BE2C (cell line): ENCODE measurements at regions not wholly inside any gene's neighbourhood (a gene's known extent, or its start where the extent isn't known, plus 50 kb on each side); places are given as distances from the start of the nearest gene placed in this dataset.

Experiments
- DNase-seq: peaks from one replicate; pipeline ENCODE4 v3.0.0-alpha.2; 2020
- H3K27me3 ChIP-seq: fragments of 250-450 bp; sonication (Bioruptor Pico); 2 replicates; pipeline ENCODE4 v1.5.1; 2020; ENCODE audit warnings: mild to moderate bottlenecking
- H3K36me3 ChIP-seq: fragments of 250-450 bp; sonication (Bioruptor Pico); 2 replicates; pipeline ENCODE4 v1.5.1; 2020; ENCODE audit warnings: mild to moderate bottlenecking
- H3K4me1 ChIP-seq: fragments of 250-450 bp; sonication (Bioruptor Pico); 2 replicates; pipeline ENCODE4 v1.5.1; 2020
- H3K4me3 ChIP-seq: 2 replicates; pipeline ENCODE4 v1.5.1; 2011; ENCODE audit warnings: low read depth, low read length
- H3K9me3 ChIP-seq: fragments of 250-450 bp; sonication (Bioruptor Pico); 2 replicates; pipeline ENCODE4 v1.5.1; 2020
- TF ChIP-seq, protein P1 (sequence below): IDR thresholded peaks from 2 replicates; pipeline ENCODE4 v1.5.1; 2012; ENCODE audit warnings: mild to moderate bottlenecking, low read depth, low read length

DNA sequence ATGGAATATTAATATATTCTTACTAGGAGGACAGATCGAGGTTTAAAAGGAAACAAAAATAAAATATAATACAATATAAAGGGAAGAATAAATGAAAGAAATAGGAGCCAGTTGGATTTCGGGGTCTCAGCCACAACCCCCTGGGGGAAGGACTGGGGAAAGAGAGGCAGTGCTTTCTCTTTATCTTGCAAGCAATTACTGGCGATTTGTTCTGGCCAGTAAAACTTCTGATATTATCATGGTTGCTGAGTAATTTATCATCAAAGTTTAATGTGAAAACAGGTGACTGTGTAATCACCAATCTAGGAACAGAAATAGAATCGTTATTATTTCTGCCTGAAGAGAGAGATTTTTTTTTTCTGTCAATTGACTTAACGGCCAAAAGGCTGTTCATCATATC, 917.7 kb upstream of the CELF4 start:
- DNase-seq: no peak
- Histone ChIP-seq H3K4me1 (no peaks in the 10 kb centered on the region), H3K36me3 (no peaks in the 10 kb centered on the region), H3K9me3 (no peaks in the 10 kb centered on the region), H3K4me3 (no peak overlapping the region), H3K27me3 (no peaks in the 10 kb centered on the region)
- TF ChIP-seq, protein P1, sequence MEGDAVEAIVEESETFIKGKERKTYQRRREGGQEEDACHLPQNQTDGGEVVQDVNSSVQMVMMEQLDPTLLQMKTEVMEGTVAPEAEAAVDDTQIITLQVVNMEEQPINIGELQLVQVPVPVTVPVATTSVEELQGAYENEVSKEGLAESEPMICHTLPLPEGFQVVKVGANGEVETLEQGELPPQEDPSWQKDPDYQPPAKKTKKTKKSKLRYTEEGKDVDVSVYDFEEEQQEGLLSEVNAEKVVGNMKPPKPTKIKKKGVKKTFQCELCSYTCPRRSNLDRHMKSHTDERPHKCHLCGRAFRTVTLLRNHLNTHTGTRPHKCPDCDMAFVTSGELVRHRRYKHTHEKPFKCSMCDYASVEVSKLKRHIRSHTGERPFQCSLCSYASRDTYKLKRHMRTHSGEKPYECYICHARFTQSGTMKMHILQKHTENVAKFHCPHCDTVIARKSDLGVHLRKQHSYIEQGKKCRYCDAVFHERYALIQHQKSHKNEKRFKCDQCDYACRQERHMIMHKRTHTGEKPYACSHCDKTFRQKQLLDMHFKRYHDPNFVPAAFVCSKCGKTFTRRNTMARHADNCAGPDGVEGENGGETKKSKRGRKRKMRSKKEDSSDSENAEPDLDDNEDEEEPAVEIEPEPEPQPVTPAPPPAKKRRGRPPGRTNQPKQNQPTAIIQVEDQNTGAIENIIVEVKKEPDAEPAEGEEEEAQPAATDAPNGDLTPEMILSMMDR: no peak

DNA sequence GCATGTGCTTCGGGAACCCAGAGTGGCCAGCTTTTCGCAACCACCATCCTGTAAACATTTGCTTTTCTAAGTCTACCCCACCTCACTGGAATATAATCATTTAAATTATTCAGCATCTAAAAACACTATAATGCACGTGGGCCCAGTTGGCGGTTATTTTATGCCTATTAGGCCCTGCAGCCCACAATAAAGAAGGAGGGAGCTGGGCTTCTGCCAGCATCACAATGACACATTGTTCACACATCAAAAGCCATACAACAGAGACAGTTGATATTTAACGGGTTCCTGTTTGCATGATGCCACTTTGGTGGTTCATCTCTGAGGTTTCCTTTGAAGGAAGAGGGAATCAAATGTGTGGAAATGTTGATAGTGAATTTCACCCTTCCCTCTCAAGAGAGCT, 916.0 kb upstream of the CELF4 start:
- Histone ChIP-seq H3K36me3 (no peaks in the 10 kb centered on the region), H3K9me3 (no peaks in the 10 kb centered on the region), H3K4me3 (no peak overlapping the region), H3K4me1 (no peaks in the 10 kb centered on the region), H3K27me3 (no peaks in the 10 kb centered on the region)
- TF ChIP-seq, protein P1: no peak
- no peak for DNase-seq

DNA sequence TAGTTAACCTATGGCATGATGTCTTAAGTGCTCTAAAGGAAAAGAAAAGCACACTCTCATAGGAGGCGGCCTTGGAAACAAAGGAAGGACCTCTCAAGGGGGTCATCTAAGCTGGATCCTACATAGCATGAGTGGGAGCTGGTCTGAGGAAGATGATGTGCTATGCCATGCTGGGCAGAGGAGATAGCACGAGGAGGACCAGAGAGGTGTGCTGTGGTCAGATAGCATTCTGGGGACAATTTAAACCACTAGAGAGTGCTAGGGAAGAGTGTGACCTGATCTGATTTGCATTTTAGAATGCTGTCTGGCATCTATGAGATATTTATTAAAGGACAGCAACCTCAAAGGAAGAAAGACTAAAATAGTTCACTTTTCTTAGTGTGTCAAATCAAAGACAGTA, 910.1 kb upstream of the CELF4 start:
- Histone ChIP-seq H3K9me3 (no peaks in the 10 kb centered on the region), H3K27me3 (no peaks in the 10 kb centered on the region), H3K4me3 (no peak overlapping the region), H3K36me3 (no peaks in the 10 kb centered on the region), H3K4me1 (no peaks in the 10 kb centered on the region)
- TF ChIP-seq, protein P1: no peak
- no peak for DNase-seq

DNA sequence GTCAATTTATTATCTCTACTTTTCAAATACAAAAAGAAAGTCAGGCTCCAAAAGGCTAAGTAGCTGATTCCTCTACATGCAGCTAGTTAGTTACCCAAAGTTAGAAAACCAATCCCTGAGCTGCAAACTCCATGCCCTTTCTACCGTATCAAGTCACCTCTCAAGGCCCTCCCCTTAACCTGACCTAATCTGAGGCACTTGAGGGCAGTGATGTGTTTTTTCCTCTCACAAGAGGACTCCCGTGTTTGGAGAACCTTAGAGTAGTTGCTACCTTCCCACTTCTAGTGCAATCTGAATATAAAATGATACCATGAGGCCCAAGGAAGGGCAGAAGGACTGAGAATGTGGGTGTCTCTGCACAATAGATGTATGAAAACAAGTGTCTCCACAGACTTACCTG, 907.9 kb upstream of the CELF4 start:
- no peak overlapping the region for H3K4me3 ChIP-seq
- H3K36me3 ChIP-seq: no peaks in the 10 kb centered on the region
- no peaks in the 10 kb centered on the region for H3K9me3 ChIP-seq
- H3K4me1 ChIP-seq: no peaks in the 10 kb centered on the region
- no peaks in the 10 kb centered on the region for H3K27me3 ChIP-seq
- no peak for DNase-seq
- TF ChIP-seq, protein P1: no peak

DNA sequence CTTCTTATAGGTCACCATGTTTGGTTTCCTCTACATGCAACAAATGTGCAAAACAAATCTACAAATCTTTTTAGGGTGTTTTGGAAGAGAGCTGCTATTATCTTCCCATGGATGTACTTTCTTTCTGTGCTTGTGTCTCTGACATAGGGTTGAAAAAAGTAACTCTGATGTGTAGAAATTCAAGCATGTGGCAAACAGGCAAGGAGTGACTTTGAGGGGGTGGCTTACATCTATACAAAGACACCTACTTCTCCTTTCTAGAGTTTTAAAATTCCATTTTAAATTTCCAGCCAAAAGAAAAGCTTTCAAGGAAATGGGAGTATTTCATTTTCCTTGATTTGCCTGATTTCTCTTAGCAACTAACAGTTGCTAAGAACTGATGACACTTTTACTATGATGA, 904.8 kb upstream of the CELF4 start:
- TF ChIP-seq, protein P1: no peak
- H3K27me3 ChIP-seq: no peaks in the 10 kb centered on the region
- H3K9me3 ChIP-seq: no peaks in the 10 kb centered on the region
- H3K4me1 ChIP-seq: no peaks in the 10 kb centered on the region
- DNase-seq: no peak
- H3K36me3 ChIP-seq: no peaks in the 10 kb centered on the region
- no peak overlapping the region for H3K4me3 ChIP-seq

DNA sequence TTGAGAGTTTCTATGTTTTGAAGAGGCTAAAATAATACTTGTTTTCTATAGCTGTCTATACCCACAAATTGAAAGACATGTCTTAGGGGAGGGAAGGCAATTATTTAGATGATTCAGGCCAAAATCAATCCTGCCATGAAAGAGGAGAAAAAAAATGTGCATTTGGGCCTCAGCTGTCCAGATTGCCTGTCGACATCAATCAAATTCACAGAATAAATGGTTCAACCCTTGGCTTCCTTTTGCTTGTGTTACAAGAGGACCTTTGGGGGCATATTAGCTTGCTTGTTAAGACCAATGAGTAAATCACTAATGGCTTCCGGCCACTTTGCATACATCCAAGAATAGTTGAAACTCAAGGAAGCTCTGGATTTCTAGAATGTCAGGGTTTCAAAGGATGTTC, 900.8 kb upstream of the CELF4 start:
- Histone ChIP-seq H3K4me3 (no peak overlapping the region), H3K36me3 (no peaks in the 10 kb centered on the region), H3K4me1 (no peaks in the 10 kb centered on the region), H3K27me3 (no peaks in the 10 kb centered on the region), H3K9me3 (no peaks in the 10 kb centered on the region)
- no peak for DNase-seq
- TF ChIP-seq, protein P1: no peak
